HG02610 (cell line): ENCODE measurements at regions not wholly inside any gene's neighbourhood (a gene's known extent, or its start where the extent isn't known, plus 50 kb on each side); places are given as distances from the start of the nearest gene placed in this dataset.

ENCODE experiments used
- ATAC-seq: cut with Tn5 transposase; IDR thresholded peaks from one replicate; pipeline ENCODE4 v1.9.1; 2021; ENCODE audit warnings: mild to moderate bottlenecking, moderate library complexity; ENCODE audit not compliant: unreplicated experiment

DNA sequence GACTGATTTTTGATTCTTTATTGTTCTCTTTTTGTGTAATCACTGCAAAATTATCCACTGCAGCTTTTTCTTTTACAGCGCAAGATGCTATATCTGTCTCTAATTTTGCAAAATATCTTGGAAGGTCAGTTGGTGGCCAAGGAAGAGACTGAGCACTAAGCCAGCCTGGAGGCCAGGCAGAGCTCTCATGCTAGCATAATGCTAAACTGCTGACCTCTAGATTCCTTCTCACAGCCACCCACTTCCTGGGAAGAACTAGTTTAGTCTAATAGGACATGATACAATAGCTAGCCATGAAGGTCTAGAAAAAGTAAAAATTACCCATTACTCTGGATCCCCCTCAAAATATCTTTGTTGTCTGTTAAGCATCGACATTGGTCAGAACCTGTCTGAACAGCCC lies 227.2 kb upstream of the ARHGAP20 start:
- ATAC-seq: no peak

DNA sequence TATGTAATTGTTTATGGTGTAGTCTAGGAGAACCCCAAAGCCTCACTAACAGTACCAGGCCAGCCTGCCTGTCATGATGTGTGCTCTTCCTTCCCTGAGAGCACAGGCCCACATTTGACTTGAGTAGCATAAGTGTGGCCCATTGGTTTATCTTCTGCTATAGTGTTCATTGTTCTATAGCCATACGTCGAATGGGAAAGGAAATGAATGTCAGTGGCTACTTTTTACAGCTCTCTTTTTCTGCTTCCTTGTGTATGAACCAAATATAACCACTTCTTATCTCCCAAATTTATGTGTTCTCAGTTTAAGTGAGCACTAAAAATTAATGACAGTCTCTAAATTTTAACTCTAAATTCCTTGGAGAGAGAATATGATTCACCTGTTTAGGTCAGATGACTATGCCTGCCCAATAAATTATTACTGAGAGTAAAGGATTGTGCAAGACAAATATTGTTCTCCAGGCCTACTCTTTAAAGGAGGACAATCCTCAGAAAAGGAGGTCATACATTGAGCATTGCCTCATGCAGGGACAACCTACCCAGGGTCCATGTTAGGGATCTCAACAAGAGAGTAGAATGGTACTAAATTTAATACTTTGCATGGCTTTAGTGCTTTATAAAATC lies 222.9 kb upstream of the ARHGAP20 start:
- ATAC-seq: no peak

GRCh38 chr11:110929129-110929528 lies 216.9 kb upstream of the ARHGAP20 start:
- no peak for ATAC-seq

GRCh38 chr11:110928391-110928790 lies 216.2 kb upstream of the ARHGAP20 start:
- ATAC-seq: no peak

- no peak for ATAC-seq
These were observed 209.7 kb upstream of the ARHGAP20 start for GRCh38 chr11:110921742-110922521.

GRCh38 chr11:110919241-110919922 lies 207.1 kb upstream of the ARHGAP20 start:
- ATAC-seq: peak; percentile 76

- ATAC-seq: no peak
These were observed 206.1 kb upstream of the ARHGAP20 start for GRCh38 chr11:110918351-110918750.

- no peak for ATAC-seq
These were observed 200.2 kb upstream of the ARHGAP20 start for GRCh38 chr11:110912437-110912836.

DNA sequence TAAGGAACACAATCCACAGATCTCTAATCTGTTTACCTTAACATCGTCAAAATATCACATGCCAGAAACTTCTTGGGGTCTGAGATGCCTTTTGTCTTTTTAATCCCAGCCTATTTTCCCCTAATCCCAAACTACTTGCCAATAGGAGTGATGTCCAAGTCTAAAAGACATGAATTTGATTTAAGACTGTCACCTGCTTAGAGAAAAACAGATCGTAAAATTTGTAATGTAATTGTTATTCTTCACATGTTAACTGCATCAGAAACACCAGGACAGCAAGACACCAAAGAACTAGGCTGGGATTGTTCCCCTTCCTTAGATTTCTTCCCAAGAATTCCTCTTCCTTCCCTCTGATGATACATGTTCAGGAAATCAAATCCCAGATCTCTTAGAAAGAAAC lies 198.1 kb upstream of the ARHGAP20 start:
- no peak for ATAC-seq

GRCh38 chr11:110909336-110909735 lies 197.1 kb upstream of the ARHGAP20 start:
- ATAC-seq: no peak

DNA sequence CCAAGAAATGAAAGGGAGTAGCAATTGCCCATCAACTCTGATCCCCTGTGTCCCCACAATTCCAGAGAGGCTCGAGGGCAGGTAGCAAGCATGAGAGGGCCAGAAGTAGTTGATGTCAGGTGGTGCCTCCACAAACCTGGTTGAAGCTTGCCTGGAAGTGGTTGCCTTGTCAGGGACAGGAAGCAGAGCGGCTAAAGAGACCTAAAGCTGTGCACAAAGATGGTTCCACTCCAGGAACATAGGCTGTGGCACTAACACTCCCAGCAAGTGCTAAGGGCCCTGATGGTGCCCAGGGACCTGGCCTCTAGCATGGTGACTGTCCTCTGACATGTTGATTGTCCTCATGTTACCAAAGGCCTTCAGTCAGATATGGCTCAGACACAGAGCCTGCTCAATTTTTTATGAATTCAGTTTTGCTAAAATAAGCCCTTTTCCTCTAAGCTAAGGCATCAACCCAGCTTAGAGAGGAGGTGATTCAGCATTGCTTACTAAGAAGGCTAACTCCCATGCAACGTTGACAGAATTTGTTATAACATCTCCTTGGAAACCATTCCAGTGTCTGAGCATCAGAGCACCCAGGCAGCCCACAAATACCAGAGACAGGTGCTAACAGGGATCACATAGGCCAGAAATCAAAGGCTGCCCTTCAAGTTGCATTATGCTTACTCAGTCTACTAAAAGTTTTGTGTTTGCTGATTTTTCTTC lies 196.3 kb upstream of the ARHGAP20 start:
- ATAC-seq: no peak

- ATAC-seq: no peak
These were observed 195.4 kb upstream of the ARHGAP20 start for GRCh38 chr11:110907629-110908028.

DNA sequence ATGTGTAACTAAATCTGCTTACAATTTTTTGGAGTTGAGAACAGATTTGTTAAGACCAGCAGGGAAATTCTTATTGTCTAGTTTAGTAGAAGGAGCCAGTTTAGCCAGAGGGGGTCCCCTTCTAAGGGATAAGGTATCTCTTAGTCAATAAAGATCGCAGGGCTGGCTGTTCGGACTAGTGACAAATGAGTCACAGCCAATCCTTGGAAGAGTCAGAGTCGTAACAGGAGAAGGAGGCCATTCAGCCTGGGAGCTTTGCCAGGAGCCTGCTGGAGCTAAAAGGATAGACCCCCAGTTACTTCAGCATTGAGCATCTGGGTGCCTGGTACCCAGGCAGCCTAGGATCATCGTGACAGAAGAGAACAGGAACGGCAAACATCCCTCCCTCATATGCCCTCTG lies 191.6 kb upstream of the ARHGAP20 start:
- ATAC-seq: no peak

DNA sequence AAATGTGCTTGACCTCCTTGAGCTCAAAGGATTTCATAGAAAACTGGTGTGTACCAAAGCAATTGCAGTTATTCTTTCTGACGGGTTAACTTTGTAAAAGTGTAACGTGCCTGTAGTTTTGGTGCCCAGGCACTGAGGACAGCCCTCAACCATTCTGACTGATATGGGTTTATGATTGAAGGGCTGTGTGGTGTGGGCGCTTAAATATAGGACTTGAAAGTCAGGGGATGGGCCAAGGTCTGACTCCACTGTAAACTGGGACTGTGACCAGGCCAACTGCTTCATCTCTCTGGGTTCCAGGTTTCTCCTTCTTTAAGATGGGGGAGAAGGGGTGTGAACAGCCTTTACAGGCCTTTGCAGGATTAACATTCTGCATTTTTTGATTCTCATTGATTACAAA lies 191.1 kb upstream of the ARHGAP20 start:
- no peak for ATAC-seq

DNA sequence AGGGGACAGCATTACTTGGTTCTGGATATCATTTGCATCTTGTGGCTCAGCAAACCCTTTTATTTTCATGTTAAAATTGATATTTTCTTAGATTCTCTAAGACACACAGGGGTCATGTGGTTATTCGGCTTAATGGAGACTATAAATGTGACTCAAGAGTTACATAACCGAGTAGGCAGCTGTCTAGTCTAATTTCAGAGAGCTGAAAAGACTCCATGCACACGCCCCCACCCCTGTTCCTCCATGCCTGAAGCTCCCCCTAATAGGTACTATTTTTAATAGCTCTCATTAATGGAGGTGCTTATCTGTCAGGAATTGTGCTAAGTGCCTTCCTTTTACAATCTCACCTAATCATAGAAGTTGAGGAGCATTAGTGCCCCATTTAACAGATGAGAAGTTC lies 189.2 kb upstream of the ARHGAP20 start:
- no peak for ATAC-seq

DNA sequence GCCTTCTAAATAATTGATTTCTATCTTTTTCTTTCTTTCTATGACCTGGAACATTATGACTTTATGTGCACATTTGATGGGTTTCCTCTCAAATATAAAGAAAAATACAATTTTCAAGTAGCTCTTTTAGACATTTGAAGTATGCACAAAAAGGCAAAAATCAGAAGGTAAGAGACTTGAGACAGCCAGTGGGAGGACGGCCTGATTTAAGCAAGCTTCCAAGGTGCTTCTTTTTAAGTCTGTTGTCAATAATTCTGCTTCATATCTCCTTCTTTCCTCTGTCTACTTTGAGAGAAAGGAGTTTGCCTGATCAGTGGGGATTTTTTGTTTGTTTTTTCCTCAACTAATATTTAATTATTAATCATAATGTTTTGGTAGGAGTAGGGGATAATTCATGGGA lies 188.2 kb upstream of the ARHGAP20 start:
- ATAC-seq: no peak

DNA sequence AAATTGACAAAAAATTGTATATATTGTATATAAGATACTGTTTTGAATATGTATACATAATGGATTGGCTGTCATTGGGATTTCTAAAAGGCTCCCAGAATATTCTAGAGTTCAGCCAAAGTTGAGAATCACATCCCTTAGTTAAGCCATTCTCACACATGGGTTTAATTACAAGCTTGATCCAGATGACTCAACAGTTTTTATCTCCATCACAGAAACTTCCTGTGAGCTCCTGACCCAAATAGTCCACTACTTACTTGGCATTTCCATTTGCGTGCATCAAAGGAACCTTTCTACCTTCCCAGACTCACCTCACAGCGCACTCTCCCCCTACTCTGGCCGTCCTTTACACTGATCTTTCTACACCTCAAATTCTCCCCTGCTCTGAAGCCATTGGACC lies 184.8 kb upstream of the ARHGAP20 start:
- ATAC-seq: no peak

GRCh38 chr11:110896358-110896757 lies 184.1 kb upstream of the ARHGAP20 start:
- ATAC-seq: no peak

DNA sequence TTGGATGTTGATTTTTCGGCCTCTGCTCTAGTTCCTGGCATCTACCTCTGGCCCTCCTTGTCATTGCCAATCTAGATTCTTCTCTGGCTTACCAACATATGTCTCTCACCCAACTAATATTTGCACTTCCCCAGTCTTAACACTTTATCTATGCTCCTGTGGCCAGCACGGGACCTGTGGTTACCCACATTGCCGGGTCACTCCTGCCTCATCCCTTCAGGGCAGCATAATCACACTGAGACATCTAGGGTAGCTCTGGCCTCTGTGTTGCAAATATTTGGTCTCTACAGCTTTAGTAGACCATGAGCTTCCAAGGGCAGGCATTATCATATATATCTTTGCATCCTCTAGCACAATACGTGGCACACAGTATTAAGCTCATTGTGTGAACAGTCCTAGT lies 182.0 kb upstream of the ARHGAP20 start:
- ATAC-seq: no peak

DNA sequence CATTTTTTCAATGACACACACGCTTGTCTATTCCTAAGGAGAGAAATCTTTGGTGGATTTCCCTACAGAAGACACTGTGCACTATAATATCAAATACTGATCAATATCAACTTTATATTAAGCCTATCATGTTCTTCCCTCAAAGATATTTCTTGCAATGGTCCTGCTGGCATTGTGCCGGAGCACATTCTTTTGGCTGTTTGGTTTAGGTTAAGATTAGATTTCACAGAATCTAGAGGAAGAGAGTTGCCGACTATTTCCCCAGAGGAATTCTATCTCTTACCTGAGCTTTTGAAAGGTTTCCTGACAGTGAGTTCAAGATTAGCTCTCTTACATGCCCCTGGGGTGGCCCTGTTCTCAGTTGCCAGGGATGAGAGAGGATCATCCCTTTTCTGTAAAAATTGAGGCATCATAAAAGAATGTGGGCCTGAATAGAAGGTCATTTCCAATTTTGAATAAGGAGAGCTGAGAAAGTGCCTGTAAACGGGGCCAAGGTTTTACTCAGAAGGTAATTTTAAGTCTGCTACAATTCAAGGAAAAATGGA lies 180.6 kb upstream of the ARHGAP20 start:
- ATAC-seq: no peak

DNA sequence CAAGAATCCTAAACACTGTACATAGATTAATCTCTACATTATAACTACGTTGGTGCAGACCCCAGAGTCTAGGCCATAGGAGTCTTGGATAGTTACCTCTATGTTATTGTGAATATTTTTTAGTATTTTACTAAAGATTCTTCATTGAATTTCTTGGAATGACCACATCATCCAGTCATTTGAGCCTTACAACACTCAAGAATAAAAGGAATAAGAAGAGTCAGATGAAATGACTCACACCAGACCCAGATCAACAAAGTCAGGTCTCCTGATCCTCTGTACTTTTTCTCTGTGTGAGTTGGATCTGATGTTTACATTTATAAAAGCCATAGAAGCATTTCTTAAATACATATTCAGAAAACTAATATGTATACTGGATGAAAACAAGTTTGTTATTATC lies 179.2 kb upstream of the ARHGAP20 start:
- no peak for ATAC-seq
